Stimulated activated CD4-positive, alpha-beta T cell treated with anti-CD3 and anti-CD28 coated beads, Interleukin-1b, Interleukin-23, amount 100 ng/mL, for 48 hours (primary cell): ENCODE measurements at regions not wholly inside any gene's neighbourhood (a gene's known extent, or its start where the extent isn't known, plus 50 kb on each side); places are given as distances from the start of the nearest gene placed in this dataset.

Source experiments
- DNase-seq: peaks from one replicate; pipeline ENCODE4 v3.0.0-alpha.2; 2020

- DNase-seq, result no peak
Observed at GRCh38 chr5:39580702-39581453, 156.1 kb upstream of the DAB2 start.

- DNase-seq, result no peak
Observed at GRCh38 chr5:39579750-39580149, 155.0 kb upstream of the DAB2 start.

- DNase-seq, result no peak
Observed at GRCh38 chr5:39578887-39579497, 154.2 kb upstream of the DAB2 start.

GRCh38 chr5:39577529-39577928, 152.7 kb upstream of the DAB2 start:
- DNase-seq, result no peak

- no peak for DNase-seq
Observed at GRCh38 chr5:39570403-39571027, 145.7 kb upstream of the DAB2 start.

GRCh38 chr5:39569857-39570256, 145.1 kb upstream of the DAB2 start:
- DNase-seq, result no peak

GRCh38 chr5:39566891-39567290, 142.1 kb upstream of the DAB2 start:
- DNase-seq, result no peak

- DNase-seq, result no peak
Observed at GRCh38 chr5:39566029-39566428, 141.2 kb upstream of the DAB2 start.

- no peak for DNase-seq
Observed at GRCh38 chr5:39561421-39561820, 136.6 kb upstream of the DAB2 start.

- DNase-seq, result no peak
Observed at GRCh38 chr5:39560726-39561125, 135.9 kb upstream of the DAB2 start.

- no peak for DNase-seq
Observed at GRCh38 chr5:39559923-39560322, 135.1 kb upstream of the DAB2 start.

- no peak for DNase-seq
Observed at GRCh38 chr5:39558541-39558940, 133.8 kb upstream of the DAB2 start.

GRCh38 chr5:39555788-39556187, 131.0 kb upstream of the DAB2 start:
- no peak for DNase-seq

GRCh38 chr5:39547553-39548154, 122.9 kb upstream of the DAB2 start:
- no peak for DNase-seq

GRCh38 chr5:39544941-39545340, 120.2 kb upstream of the DAB2 start:
- DNase-seq, result no peak

GRCh38 chr5:39543335-39543734, 118.6 kb upstream of the DAB2 start:
- DNase-seq, result no peak

- no peak for DNase-seq
Observed at GRCh38 chr5:39542511-39543285, 117.9 kb upstream of the DAB2 start.

GRCh38 chr5:39541920-39542319, 117.1 kb upstream of the DAB2 start:
- DNase-seq, result no peak

- DNase-seq, result no peak
Observed at GRCh38 chr5:39539470-39539869, 114.7 kb upstream of the DAB2 start.

- DNase-seq, result no peak
Observed at GRCh38 chr5:39534690-39535089, 109.9 kb upstream of the DAB2 start.

- no peak for DNase-seq
Observed at GRCh38 chr5:39533749-39534148, 109.0 kb upstream of the DAB2 start.

- no peak for DNase-seq
Observed at GRCh38 chr5:39532511-39532910, 107.7 kb upstream of the DAB2 start.

GRCh38 chr5:39531306-39531705, 106.5 kb upstream of the DAB2 start:
- no peak for DNase-seq
